ENCODE measurements at regions not wholly inside any gene's neighbourhood (a gene's known extent, or its start where the extent isn't known, plus 50 kb on each side); places are given as distances from the start of the nearest gene placed in this dataset.

- TF ChIP-seq, protein P1, sequence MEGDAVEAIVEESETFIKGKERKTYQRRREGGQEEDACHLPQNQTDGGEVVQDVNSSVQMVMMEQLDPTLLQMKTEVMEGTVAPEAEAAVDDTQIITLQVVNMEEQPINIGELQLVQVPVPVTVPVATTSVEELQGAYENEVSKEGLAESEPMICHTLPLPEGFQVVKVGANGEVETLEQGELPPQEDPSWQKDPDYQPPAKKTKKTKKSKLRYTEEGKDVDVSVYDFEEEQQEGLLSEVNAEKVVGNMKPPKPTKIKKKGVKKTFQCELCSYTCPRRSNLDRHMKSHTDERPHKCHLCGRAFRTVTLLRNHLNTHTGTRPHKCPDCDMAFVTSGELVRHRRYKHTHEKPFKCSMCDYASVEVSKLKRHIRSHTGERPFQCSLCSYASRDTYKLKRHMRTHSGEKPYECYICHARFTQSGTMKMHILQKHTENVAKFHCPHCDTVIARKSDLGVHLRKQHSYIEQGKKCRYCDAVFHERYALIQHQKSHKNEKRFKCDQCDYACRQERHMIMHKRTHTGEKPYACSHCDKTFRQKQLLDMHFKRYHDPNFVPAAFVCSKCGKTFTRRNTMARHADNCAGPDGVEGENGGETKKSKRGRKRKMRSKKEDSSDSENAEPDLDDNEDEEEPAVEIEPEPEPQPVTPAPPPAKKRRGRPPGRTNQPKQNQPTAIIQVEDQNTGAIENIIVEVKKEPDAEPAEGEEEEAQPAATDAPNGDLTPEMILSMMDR (conservative IDR thresholded peaks at IDR 0.05; ENCODE audit: low read length): no peak
- TF ChIP-seq EZH2phosphoT487 (IDR thresholded peaks at IDR 0.05; ENCODE audit: borderline replicate concordance): no peak
These were observed 1409.8 kb downstream of the PCDH7 start for GRCh38 chr4:32129967-32130366.

Data from Loucy (cell line).